HG02938 (cell line): ENCODE measurements at regions not wholly inside any gene's neighbourhood (a gene's known extent, or its start where the extent isn't known, plus 50 kb on each side); places are given as distances from the start of the nearest gene placed in this dataset.

Experiments
- ATAC-seq: cut with Tn5 transposase; IDR thresholded peaks from one replicate; pipeline ENCODE4 v1.9.1; 2021; ENCODE audit warnings: mild to moderate bottlenecking, moderate library complexity; ENCODE audit not compliant: unreplicated experiment

DNA sequence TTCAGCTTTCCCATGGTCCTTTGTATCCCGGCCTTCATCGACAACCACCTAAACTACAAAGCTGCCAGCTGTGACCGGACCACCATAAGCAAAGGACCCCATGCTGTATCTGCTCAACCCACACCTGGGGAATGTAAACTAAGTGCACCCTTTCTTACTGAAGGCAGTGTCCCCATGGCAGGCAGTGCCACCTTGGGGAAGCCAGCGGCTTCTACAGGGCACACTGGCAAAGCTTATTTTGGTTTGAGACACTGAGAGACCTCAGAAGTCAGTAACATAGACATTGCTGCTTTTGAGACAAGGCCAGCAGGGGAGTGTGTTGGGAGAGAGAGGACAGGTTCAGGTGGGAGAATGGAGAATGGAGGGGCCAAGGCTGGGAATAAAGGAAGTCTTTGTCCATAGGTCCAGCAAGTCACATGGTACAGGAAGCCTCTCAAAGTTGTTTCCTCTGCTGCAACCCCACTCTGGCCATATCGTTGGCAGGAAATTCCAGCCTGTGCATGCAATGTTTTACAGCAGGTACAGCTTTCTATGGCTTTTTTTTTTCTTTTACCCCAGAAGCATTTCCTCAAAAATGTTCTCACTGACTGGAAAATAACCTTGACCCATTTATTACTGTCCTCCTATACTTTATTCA is 85.9 kb upstream of the NPVF start:
- ATAC-seq = no peak

DNA sequence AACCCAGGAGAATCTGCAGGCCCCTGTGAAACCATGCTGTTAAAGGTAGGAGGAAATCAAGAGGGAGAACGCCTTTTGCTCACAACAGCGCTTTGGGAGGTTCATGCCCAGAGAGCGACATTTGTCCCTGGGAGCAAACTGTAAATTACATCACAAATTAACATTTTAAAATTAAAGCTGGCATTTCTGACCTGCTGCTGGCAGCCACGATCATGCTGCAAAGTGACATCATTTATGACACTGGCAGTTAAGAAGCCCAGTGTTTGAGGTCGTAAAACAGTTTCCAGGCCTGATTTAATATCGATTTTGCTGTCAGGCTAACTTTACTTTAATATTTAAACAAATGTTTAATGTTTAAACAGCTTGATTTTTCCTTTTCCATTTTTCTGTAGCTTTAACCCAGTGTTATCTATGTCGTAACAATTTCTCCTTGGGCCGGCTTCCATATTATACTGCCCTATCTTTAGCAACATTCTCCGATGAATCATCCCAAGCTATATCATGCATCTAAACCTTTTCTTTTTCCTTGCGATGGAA is 86.5 kb upstream of the NPVF start:
- no peak for ATAC-seq

DNA sequence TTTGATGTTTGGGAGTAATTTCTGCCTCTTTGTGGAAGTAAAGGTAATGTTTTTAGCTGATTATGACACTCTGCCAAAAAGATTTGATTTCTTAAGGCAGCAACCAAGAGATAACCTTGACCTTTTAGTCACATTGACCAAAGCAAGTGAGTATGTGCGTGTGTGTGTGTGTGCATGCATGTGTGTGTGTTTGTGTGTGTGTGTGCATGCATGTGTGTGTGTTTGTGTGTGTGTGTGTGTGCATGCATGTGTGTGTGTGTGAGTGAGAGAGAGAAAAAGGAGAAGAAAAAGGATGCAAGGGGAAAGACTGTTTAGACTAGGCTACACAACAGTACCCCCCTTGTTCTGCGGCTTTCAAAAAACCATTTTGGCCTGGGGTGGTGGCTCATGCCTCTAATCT is 88.1 kb upstream of the NPVF start:
- ATAC-seq = no peak

DNA sequence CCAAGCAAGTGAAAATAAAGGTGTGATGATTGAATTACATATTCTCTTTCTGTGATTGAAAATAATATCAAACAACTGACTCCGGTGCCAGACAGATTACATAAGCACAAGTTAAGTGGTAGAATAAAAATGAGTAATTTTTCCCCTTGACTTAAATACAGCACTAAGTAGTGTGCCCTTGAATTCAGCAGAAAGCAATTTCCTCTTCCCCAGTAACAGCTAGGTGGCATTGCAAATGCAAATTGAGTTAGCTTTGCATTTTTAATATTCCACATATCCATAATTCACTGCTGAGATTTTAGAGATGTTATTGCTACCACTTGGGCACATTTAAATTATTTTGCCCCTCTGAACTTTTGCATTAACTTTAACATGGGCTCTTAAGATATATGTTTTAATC is 89.8 kb upstream of the NPVF start:
- ATAC-seq = no peak

DNA sequence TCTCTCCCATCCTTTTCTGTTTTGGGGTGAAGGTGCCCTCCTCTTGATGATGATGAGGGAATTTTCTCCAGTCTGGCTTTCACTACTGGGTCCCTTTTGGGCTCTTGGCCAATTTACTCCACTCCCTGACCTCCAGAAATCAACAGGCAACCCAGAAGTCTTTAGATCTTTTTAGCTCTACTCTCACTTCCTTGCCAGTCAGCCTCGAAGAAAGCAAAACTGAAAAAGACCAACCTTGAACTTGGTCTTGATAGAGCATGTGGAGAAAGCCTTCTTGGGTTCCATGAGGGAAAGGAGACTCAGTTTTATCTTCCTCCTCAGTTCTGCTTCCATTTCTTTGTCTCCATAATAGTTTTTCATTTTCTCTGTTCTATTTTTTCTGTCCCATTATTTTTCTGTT is 91.4 kb upstream of the NPVF start:
- ATAC-seq = no peak

DNA sequence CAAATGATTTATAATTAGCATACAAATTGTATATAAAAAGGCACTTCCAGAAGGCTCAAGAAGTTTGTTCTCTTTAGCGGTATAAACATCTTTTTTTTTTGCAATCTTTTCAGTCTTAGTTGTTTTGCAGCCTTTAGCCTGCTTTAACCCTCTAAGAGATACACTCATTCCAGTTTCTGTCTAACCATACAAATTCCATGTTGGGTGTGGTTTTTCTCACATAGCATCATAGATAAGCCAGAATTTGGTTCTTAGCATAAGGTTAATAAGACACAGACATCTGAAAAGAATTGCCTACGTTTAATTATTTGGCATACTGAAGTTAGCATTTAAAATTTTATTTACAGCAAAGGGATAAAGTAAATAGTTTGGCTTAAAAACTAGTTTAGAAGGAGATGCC is 92.5 kb upstream of the NPVF start:
- no peak for ATAC-seq

DNA sequence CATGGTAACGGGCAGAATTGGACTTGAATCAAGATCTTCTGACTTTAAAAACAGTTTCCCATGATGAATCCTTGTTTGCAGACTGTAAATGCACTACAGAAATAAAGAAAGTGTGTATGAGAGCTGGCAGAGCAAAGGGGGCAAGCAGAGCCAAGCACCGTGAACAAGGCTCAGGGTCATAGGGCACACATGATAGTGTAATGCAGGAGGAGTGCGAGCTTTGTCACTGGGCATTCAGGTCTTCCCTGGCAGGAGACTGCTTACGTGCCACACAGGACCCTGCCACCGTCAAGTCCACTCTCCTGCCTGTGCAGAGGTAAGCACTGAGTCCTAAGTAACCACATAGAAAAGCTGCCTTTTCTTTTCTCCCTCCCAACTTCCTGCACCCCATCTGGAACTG is 93.1 kb upstream of the NPVF start:
- ATAC-seq = no peak

DNA sequence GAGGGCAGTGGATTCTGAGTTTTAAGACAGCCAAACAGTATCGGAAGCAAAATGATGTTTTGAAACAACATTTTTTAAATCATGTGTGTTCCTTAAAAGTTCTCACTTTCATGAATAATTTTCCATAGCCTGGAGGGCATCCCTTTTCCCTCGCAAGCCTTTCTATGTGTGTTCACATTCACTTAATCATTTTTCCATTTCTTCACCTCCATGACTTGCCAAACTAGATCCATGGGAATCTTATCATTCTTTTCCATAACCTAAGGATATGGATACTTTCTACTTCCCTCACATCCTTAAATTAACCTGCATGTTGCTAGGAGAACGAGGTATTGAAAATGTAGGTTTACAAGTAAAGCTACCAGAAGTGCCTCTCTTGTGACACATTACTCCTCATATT is 94.2 kb upstream of the NPVF start:
- no peak for ATAC-seq

DNA sequence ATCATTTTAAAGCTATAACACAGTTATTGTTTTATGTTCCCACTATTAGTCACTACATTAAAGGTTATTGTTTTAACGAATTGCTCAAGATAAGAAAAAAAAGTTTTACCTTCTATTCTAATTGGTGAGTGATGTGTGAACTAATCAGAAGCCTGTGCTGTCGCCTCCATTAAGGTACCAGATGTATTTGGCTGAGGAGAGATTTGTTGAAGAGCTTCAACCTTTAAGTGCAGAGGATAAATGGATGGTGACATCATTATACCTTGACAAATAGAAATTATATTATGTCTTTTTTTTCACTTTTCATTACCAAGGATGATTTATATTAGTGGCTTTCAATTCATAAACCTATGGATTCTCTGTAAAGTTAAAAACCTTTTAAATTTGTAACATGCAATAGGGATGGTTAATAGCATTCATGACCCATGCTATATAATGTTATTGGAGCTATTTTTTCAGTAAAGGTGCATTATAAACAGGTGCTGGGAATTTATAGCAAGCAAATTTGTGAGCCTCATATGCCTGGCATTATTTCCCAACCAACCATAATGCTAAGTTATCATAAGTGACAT is 97.0 kb upstream of the NPVF start:
- ATAC-seq = no peak

DNA sequence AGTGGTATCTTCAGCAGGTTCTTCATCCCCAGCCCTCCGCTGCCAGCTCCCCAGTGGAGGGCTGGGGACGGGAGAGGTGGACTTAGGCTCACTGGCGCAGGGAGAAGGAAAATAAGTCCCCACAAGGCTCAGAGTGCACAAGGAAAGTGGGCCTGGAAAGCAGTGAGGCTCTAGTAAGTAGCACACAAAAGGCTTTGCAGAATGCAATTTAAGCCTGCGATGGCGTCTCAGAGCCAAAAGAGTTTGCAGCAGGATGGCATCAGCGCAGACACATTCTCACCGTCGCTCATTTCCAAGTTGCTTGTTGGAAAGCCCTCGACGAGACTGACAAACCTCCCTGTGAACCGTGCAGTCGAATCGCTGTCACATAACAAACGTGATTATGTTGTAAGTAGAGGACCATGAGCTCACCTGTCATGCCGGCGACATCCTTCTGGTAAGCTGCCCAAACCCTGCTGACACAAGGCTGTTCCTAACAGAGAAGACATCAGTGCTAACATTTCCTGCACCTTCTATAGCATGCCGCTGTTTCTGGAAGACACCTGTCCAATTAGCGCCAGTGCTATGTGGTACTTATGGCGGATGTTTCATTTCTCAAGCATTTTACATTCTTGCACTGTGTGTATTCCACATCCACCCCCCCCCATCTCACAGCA is 98.3 kb upstream of the NPVF start:
- ATAC-seq = no peak

DNA sequence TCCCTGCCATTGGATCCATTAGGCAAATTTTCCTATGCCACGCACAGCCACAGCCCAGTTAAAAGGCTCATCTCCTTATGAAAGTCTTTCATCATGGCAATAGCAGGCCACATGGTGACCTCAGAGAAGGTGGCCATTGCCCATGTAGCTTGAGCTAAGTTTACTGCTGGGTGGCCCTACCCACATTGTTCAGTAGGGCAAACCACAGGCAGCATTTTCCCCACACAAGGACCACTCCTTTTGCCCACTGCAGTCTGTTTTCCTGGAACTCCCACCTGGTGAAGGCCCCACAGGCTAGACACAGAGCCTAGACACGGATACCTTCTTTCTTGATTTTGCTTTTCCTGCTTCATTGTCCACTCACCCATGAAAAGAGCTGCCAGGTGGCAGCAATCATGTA is 101.5 kb upstream of the NPVF start:
- no peak for ATAC-seq

DNA sequence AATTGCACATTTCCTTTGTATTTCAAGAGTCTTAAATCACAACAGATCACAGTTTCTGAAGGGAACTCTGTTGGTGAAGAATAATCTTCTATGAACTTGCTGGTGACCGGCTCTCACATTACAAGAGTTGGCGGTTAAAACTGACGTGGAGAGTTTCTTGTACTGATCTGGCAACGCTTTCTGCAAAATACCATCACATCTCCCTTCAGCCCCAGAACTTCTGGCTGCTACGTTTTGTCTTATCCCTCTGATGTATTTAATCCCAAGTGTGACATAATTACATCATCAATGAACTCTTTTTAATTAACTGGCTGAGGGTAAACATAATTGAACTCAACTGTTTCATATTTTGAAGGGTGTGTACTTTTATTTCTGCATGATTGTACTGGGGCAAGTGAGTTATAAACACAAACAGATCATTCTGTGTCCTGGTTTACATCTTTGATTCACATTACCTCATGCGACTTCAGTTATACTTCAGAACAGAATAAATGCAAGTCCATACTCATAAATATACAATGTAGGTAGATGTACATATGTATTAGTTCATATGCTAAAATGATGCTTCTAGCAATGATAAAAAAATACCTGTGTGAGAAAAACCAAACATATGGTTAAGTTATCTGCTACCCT is 105.1 kb upstream of the NPVF start:
- ATAC-seq = no peak

DNA sequence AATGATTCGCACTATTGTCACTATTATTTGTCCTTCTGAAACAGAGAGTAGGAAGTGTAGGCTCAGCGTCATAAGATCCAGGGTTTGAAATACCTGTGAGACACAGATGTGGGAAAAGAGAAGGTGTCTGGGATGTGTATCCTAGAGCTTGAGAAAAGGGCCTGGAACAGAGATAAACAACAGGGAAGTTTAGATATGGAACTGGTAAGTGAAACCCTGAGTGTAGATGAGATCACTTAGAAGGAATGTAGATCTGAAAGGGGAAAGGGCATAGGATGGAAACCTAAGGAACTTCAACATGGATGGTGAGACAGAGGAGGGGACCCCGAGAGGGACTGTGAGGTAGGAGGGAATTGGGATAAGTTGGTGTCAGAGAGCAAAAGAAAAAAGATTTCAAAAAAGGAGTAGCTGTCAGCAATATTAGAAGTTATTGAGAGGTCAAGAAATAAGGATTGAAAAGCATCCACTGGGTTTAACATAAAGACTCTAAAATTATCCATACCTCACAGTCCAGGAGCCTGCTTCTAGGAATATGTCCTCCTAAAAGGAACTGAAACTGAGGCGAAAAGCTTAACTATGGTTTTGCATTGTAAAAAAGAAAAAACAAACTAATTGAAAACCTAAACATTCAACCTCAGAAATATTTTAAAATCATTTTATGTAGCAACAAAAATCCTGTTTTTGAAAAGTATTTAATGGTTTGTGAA is 119.2 kb upstream of the NPVF start:
- no peak for ATAC-seq

DNA sequence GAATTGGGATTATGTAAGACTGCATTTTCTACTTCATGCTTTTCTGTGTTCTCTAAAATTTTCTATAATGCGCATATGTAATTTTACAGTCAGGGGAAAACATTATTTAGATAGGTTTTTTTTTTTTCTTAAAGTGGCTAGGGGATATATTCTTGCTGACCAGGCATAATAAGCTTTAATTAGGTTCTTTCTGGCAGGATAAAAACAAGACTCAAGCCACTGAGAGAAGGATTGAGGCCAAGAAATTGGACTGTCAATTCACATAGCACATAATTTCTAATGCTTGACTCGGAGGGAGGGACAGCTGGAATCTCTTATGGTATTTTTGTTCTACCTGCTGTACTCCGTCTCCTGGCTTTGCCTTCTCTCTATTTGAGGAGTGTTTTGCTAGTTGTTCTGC is 119.8 kb upstream of the NPVF start:
- ATAC-seq = no peak

DNA sequence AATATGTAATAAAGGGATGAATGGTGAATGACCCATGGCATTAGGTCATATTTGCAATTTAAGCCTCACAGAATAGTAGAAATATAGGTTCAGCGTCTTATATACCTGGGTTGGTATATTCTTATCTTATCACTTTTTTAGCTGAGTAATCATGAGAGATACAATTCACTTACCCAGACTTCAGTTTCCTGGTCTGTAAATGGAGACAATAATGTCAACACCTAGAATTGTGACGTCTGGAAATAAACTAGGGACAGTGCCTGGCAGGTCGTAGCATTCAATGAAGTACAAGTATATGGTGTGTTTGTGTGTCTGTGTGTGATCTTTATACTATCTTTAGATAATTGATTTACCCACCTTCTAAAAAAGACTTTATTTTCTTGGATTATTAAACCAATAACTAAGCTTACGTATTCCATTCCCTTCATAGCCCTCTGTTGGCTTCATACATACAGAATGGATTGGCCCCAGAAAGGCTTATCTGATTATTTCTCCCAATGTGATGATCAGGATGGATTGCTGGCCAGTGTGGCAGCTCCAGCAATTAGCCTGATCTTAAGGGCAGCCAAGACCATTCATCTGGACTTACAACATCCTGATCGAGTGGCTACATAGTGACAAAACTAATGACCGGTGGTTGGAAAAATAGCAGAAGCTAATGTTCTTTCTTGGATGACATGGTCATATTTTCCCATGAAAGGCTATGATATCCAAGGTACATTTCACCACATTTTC is 121.2 kb upstream of the NPVF start:
- ATAC-seq = no peak

DNA sequence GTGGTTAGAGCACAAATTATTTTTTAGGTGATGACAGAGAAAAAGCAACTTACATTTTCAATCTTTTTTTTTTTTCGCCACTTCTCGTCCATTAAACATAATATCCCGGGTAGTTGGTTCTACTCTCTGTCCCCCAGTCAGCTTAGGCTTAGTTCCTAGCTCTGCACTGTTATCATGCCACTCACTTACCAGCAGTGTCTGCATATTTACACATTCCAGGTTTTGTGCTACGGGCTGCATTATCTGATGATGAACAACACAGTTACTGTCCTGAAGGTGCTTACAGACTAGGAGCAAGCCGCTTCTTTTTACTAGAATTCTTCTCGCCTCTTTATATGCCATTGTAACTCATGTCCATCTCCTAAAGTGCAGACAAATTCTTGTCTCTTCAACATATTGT is 121.8 kb upstream of the NPVF start:
- ATAC-seq = no peak

DNA sequence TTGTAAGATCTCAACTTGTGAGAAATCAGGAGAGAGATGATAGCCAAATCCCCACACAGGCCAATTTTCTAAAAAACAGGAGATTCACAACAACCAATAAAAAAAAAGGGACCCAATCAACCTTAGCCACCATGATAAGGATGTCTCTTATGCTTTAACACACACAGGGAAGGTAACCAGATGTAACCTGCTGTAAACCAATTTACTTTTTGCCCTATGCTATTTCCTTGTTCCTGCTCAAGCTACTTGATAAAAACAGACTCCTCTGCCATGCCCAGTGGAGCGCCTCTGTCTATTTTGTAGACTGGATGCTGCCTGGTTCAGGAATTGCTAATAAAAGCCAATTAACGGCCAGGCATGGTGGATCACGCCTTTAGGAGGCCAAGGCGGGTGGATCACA is 123.5 kb upstream of the NPVF start:
- ATAC-seq = no peak

DNA sequence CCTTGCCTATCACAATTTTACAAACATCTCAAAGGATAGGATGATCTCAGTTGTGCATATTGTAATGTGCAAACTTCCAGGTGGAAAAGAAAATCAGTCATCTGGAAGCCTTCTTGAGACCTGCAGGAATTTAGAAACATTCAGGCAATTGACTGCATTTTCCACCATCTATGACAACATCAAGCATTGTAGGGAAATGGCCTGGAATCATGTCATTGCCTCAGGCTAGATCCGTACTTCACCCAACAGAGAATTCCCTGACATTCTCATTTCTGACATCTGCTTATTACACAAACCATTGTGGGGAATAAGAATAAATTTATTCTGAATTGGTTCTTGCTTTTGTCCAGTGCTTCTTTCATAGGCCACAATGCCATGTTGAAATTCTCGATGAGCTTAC is 124.9 kb upstream of the NPVF start:
- no peak for ATAC-seq

DNA sequence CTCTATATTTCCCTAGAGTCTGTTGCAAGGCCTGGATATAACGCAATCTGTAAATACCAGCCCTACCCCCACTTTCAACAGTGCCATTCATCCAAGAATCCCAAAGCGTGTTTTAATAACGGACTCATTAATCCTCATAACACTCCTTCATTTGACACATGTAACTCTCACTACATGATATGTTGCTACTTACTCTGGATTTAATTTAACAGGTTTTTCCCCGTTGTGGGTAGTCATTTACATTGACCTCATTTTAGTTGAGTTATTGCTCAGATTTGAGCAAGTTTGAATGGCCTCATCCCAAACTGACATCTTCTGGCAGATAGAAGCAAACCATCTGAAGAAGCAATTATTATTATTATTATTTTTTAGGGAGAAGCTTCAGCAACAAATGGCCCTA is 125.4 kb upstream of the NPVF start:
- no peak for ATAC-seq

DNA sequence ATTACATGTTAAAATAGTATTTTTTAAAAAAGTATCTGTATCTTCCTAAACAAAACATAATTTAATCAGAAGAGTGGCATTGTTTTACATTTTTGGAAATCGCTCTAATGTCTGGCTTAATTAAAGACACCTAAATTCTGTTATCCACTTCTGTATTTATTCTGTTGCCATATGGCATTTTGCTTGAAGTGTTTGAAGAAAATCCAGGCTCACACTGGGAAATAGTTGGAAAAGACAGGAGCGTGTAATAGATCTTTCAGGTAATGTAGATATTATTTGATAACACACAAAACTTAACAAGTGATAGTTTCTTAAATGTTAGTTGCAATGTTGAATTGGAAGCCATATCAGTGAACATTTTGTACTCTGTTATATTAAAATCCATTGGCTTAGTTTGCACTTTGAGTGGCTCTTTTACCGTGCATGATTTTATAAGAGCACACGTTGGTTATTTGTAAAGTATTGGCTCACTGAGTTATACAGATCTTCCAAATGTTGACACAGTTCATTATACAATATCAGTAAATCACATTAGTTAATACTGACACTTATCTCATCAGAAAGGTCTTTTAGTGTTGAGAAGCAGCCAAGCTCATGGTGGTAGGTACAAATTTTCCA is 128.4 kb upstream of the NPVF start:
- no peak for ATAC-seq
